ENCODE measurements at regions not wholly inside any gene's neighbourhood (a gene's known extent, or its start where the extent isn't known, plus 50 kb on each side); places are given as distances from the start of the nearest gene placed in this dataset.
"Not testable (repeated sequence)": the region's sequence is repeated elsewhere in the genome, so short reads cannot be mapped to it uniquely, and the experiment has no call there.

DNA sequence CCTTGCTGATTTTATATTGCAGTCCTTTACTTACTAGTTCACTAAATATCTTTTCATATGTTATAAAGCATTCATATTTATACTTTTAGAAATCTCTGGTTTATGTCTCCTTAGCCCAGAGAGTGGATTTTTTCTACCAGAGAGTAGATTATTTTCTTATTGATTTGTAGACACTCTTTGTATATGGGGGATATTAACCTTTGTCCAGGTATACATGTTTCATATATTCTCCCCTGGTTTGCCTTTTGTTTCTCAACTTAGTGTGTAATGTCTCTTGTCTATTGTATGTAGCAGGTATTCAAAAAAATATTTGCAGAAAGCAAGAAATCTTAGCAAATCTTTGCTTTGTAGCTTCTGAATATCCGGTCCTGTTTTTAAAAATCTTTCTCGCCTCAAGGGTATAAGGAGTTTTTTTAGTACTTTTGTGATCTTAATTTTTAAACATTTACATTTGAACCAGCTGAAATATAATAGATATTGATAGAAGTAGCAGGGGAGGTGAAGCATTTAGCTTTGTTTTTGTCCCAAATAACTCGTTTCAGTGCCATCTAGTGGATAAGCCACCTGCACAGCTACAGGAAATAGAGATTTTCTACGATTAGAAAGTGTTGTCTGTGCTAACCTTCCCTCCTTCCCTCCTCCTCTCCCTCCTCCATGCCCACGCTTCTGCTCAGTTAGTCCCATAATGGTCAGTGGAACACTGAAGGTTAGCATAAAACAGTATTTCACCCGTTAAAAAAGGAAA, 97.0 kb downstream of the PHETA1 start:
- DNase-seq (ENCODE audit: low read depth) = no peak

GRCh38 chr12:111270774-111271173, 98.1 kb downstream of the PHETA1 start:
- no peak for DNase-seq (ENCODE audit: low read depth)

GRCh38 chr12:111270239-111270638, 98.7 kb downstream of the PHETA1 start:
- no peak for DNase-seq (ENCODE audit: low read depth)

- DNase-seq (ENCODE audit: low read depth) = no peak
Observed at GRCh38 chr12:111269718-111270117, 99.2 kb downstream of the PHETA1 start.

- DNase-seq (ENCODE audit: low read depth) = no peak
Observed at GRCh38 chr12:111268738-111269572, 99.9 kb downstream of the PHETA1 start.

GRCh38 chr12:111267144-111267543, 101.8 kb downstream of the PHETA1 start:
- DNase-seq (ENCODE audit: low read depth) = no peak

DNA sequence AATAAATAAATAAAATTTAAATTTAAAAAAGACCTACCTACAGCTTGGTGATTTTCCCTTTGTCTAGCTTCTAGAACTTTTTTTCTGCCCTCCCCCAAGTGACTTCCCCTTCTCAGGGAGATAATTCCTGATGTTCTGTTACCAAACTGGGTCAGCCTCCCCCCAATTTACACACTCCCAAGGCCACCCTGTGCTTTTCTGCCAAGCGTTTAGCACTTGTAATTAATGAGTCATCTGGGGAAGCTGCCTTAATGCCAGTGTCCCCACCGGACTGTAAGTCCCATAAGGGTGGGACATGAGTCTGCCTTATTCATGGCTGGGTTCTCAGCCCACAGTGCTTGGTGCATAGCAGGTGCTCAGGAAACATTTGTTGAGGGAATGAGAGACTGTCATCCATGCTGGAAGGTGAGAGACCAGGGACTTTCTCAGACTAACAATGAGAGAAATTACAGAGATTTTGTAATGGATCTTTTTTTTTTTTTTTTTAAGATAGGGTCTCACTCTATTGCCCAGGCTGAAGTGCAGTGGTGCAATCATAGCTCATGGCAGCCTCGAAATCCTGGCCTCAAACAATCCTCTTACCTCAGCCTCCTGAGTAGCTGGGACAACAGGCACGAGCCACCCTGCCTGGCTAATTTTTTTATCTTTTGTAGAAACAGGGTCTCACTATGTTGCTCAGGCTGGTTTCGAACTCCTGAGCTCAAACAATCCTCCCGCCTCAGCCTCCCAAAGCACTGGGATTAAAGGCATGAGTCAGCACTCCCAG, 106.8 kb downstream of the PHETA1 start:
- no peak for DNase-seq (ENCODE audit: low read depth)

GRCh38 chr12:111260732-111261131, 108.2 kb downstream of the PHETA1 start:
- DNase-seq (ENCODE audit: low read depth) = no peak

- no peak for DNase-seq (ENCODE audit: low read depth)
Observed at GRCh38 chr12:111259231-111259630, 109.7 kb downstream of the PHETA1 start.

DNA sequence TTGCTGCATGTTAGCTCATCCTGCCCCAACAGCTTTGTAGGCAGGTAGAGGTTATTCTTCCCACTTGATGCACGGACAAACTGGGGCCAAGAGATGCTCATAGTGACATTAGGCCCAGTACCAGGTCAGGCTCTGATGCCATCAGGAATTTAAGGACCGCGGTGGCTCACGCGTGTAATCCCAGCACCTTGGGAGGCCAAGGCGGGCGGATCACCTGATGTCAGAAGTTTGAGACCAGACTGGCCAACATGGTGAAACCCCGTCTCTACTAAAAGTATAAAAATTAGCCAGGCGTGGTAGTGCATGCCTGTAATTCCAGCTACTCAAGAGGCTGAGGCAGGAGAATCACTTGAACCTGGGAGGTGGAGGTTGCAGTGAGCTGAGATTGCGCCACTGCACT, 110.8 kb downstream of the PHETA1 start:
- not testable (repeated sequence) for DNase-seq (ENCODE audit: low read depth)

GRCh38 chr12:111257435-111257902, 111.4 kb downstream of the PHETA1 start:
- DNase-seq (ENCODE audit: low read depth) = no peak

DNA sequence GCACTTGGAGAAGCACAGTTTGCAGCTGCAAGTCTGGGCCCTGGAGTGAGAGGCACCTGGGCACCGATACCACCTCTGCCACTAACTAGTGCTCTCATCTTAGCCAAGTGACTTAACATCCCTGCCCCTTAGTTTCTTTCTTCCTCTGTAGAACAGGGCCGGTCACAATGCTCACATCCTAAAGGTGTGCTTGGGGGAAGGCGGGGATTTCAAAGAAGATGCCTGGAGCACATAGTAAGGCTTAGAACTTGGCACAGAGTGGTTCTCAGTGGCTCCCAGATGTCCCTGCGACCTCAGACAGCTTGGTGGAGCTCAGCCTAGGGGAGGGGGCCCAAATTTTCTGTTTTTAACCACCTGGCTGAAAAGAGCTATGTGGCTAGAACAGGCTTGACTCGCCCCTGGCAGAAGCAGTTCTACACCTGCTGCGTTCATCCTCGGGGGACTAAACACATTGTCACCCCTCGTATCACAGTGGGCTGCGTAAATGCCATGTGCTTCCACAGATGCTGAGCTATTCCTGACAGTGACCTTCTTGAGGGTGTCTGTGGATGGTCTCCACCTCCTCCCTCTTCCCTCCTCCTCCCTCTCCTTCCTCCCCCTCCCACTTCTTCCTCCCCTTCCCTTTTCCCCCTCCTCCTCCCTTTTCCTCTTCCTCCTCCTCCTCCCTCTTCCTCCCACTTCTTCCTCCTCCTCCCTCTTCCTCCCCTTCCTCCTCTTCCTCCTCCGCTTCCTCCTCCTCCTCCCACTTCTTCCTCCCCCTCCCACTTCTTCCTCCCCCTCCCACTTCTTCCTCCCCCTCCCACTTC, 112.1 kb downstream of the PHETA1 start:
- no peak for DNase-seq (ENCODE audit: low read depth)

GRCh38 chr12:111255261-111255660, 113.6 kb downstream of the PHETA1 start:
- DNase-seq (ENCODE audit: low read depth) = no peak

GRCh38 chr12:111254106-111254505, 114.8 kb downstream of the PHETA1 start:
- no peak for DNase-seq (ENCODE audit: low read depth)

DNA sequence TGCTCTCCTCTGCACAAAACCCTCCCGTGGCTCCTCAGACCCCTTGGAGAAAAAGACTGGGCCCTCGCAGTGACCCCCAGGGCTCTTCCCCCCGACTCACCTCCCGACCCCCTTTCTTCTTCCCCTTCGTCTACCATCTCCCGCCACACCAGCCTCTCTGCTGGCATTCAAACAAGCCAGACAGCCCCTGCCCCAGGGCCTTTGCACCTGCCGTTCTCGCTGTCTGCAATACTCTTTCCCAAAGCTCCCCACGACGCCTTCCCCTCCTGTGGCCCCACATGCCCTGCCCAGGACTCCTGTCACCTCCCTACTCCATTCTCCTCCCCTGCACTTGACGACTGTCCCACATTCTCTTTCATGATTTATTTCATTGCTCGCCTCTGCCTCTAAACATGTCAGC, 115.7 kb downstream of the PHETA1 start:
- no peak for DNase-seq (ENCODE audit: low read depth)

GRCh38 chr12:111251787-111252186, 117.1 kb downstream of the PHETA1 start:
- DNase-seq (ENCODE audit: low read depth) = no peak

DNA sequence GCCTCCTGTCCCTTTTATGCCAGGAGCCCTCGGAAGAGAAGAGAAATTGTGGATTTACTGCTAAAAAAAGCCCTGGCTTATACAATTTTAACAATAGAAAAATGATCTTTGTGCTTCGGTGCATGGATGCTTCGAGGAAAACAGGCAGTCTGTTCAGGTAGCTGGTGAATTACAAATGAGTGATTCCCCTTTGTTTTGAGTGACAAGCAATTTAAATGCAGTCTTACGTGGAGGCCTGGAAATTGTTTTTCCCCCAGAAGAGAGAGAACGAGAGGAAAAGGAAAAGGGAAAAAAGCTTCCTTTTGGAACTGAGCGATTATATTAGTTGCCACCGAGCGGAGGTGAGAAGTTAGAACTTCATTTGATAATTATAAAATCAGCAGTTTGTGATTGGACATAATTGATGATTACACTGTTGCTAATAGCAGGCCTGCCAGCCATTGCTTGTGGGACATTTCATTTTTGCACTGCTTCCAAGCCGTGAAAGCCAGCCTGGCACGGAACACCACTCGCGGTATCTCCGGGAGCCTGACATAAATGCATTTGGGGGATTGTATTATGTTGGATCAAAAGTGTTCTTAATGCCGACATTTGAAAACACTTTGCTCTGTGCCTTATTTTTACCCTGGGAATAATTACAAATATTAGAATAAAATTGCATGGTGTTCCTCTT, 117.7 kb downstream of the PHETA1 start:
- no peak for DNase-seq (ENCODE audit: low read depth)

- no peak for DNase-seq (ENCODE audit: low read depth)
Observed at GRCh38 chr12:111250251-111250881, 118.5 kb downstream of the PHETA1 start.

DNA sequence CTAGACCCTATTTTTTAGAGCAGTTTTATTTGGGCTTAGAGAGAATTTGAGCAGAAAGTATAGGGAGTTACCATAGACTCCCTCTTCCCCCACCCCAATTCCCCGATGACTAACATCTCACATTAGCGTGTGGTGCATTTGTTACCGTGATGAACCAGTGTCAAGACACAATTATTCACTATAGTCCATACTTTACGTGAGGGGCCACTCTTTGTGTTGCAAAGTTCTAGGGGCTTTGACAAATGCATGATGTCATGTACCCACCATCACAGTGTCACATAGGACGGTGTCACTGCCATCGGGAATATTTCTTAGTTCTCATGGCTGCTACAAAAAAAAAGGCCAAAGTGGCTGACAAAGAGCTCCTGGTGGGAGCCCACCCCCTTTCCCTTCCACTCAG, 119.1 kb downstream of the PHETA1 start:
- no peak for DNase-seq (ENCODE audit: low read depth)

DNA sequence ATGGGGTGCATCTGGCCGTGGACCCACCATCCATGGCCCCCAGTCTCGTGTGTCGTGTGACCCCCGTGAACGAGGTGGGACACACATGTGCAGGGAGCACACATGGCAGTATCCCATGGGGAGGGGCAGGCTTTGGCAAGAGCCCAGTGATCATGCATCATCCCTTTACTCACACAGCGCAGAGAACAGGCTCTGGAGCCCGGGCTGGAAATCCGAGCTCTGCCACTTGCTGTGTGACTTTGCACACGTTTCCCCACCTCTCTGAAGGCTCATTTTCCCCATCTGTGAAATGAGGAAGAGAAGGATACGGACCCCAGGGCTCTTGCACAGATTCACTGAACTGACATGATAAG, 119.9 kb downstream of the PHETA1 start:
- no peak for DNase-seq (ENCODE audit: low read depth)
